ENCODE measurements at regions not wholly inside any gene's neighbourhood (a gene's known extent, or its start where the extent isn't known, plus 50 kb on each side); places are given as distances from the start of the nearest gene placed in this dataset.

DNA sequence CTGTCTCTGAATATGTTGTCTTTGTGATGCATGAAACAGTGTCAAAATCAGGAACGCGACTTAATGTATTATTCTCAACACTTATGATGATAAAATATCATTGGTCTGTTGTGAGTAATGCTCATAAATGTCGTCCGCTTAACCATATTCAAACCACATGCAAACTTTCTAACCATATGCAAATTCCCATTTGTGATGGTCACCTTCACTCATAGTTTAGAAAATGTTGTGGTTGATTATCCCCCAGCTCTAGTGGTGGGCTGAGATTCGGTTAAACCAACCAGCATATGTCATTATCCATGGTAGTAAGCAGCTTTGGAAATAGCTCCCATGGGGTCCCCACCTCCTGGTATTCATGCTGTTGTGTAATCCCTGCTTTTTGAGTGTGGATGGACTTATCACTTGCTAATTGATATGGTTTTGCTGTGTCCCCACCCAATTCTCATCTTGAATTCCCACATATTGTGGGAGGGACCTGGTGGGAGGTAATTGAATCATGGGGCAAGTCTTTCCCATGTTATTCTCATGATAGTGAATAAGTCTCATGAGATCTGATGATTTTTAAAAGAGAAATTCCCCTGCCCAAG, 360.0 kb upstream of the TSHZ2 start:
- TF ChIP-seq POLR2A (IDR thresholded peaks at IDR 0.05) (no peak), CTCF (IDR thresholded peaks at IDR 0.05) (no peak)

Data from prostate gland (tissue), 2 donors.